Stimulated activated CD8-positive, alpha-beta memory T cell treated with anti-CD3 and anti-CD28 coated beads, Interleukin-2, amount 100 ng/mL, for 1 hour (primary cell): ENCODE measurements at regions not wholly inside any gene's neighbourhood (a gene's known extent, or its start where the extent isn't known, plus 50 kb on each side); places are given as distances from the start of the nearest gene placed in this dataset.
"Not testable (repeated sequence)": the region's sequence is repeated elsewhere in the genome, so short reads cannot be mapped to it uniquely, and the experiment has no call there.

Experiments
- DNase-seq, 2 donors: peaks; one replicate each; pipeline ENCODE4 v3.0.0-alpha.2; 2020; ENCODE audit warnings: low read depth in 2 of 2

- no peak for DNase-seq
Observed at GRCh38 chr18:78784861-78785260, 194.8 kb upstream of the SALL3 start.

GRCh38 chr18:78785706-78786105, 193.9 kb upstream of the SALL3 start:
- DNase-seq, result no peak

GRCh38 chr18:78786776-78787175, 192.8 kb upstream of the SALL3 start:
- no peak for DNase-seq

- DNase-seq, result no peak
Observed at GRCh38 chr18:78787751-78788150, 191.9 kb upstream of the SALL3 start.

- DNase-seq, result no peak
Observed at GRCh38 chr18:78788161-78788560, 191.5 kb upstream of the SALL3 start.

DNA sequence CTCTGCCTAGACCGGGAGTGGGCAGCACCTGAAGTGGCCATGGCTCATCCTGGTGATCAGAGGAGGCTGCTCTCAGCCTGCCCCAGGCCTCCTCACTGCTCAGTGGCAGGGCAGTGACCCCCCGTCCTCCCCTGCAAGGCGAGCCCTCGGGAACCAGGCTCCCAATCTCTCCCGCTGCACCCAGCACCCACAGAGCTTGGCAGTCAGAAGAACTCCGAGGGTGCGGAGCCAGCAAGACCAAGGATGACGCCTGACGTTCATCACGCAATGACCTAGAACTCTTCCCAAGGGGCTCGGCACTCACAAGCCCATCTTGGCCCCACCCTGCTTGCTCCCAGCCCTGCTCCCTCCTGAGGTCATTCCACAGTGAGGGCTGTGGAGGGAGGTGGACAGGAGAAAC, 189.8 kb upstream of the SALL3 start:
- no peak for DNase-seq

GRCh38 chr18:78790511-78790910, 189.1 kb upstream of the SALL3 start:
- no peak for DNase-seq

DNA sequence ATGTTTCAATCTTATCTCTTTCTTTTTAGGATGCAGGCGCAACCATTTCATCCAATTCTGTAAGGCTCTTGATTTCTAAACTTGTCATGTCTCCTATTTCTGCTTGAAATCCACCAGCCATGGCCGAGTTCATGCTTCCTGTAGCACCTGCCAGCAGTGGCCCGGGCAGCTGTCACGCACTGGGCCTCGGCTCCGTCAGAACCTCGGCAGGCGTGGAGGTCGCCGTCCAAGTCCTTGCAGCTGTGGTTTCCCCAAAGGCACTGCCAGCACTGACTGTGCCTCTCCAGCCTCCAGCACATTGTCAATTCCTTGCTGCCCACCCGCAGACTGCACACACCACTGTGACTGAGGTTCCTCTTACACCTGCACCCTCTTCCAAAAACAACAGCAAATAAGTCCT, 188.7 kb upstream of the SALL3 start:
- DNase-seq, result no peak

- DNase-seq, result no peak
Observed at GRCh38 chr18:78792094-78792493, 187.5 kb upstream of the SALL3 start.

GRCh38 chr18:78792736-78793135, 186.9 kb upstream of the SALL3 start:
- no peak for DNase-seq

DNA sequence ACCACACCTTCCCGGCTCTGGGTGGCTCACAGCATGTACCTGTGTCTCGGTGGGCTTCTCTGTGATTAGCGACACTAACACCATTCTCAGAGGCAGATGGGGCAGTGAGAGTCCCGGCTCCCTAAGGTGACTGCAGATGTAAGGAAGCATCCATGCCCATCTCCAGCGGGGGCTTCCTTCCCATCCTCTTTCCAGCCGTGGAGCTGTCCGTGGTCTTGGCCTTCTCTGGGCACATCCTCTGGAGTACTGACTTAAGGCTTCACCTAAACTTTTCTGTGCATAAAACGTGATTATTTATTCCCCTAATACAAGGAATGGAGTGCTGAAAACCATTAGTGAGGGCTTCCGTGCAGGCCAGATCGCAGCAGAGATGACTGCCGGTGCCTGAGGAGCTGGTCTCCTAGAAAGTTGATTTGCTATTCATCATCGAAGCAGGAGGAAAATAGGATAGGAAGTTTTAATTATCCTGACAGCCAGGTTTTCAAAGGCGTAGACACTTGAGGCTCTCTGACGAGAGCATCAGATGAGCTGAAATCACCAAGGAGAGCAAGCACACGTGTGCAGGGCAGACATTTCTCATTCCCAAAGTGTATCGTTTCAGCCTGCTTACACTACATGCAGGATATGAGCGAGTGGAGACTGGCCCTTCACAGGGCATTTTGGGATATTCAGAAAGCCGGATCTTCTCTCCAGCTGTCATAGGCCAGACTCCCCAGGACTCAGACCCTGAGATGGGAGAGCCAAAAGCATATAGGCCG, 186.1 kb upstream of the SALL3 start:
- no peak for DNase-seq

- DNase-seq, result no peak
Observed at GRCh38 chr18:78794071-78794430, 185.6 kb upstream of the SALL3 start.

- no peak for DNase-seq
Observed at GRCh38 chr18:78796693-78797455, 182.7 kb upstream of the SALL3 start.

DNA sequence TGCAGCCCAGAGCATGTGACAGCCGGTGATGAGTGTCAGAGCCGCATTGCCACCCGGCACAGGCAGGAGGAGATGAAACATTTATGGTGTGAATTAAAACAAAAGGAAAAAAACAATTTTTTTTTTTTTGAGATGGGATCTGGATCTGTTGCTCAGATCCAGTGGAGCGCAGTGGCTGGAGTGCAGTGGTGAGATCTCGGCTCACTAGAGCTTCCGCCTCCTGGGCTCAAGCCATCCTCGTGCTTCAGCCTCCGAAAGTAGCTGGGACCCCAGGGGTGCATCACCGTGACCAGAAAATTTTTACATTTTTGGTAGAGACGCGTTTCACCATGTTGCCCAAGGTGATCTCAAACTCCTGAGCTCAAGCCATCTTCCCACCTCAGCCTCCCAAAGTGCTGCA, 182.1 kb upstream of the SALL3 start:
- DNase-seq, result no peak

- no peak for DNase-seq
Observed at GRCh38 chr18:78798402-78799175, 181.0 kb upstream of the SALL3 start.

GRCh38 chr18:78799382-78800089, 180.1 kb upstream of the SALL3 start:
- DNase-seq, result no peak

DNA sequence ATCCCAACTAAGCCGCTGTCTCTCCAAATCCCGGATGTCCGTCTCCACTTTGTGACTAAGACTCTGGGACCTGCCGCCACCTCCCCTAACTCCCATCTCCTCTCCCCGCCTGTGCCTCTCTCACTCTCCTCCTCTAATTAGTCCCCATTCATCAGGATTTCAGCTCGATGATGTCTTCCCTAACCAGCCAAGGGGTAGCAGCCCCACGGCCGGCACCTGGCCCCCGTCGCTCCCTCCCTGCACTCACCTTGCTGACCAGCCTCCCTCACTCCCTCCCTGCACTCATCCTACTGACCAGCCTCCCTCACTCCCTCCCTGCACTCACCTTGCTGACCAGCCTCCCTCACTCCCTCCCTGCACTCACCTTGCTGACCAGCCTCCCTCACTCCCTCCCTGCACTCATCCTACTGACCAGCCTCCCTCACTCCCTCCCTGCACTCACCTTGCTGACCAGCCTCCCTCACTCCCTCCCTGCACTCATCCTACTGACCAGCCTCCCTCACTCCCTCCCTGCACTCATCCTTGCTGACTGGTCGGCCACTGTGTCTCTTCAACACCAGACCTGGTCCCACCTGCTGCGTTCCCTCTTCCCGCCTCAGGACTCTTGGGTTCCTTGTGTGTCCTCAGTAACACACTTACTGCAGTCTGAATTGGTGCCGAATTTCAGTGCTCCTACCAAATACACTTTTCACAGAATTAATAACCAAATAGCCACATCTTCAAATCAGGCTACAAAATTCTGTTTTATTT, 179.3 kb upstream of the SALL3 start:
- DNase-seq, result not testable (repeated sequence)

DNA sequence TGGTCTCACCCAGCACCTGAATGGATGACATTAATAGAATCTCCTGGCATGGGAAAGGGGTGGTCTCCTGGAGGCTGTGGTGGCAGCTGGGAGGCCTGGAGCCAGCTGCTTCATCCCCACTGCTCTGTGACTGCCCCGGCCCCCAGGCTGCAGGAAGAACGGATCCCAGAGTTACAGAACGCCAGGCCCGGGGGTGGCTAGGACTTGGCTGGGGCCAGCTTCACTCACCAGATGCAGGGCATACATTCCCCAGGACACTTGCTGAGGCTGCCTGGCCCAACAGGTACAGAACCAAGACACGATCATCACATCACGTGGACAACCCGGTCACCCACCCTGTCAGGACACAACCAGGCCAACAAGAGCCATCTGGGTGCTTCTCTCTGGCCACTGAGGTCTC, 178.6 kb upstream of the SALL3 start:
- DNase-seq, result no peak

GRCh38 chr18:78803104-78803503, 176.5 kb upstream of the SALL3 start:
- DNase-seq, result no peak

DNA sequence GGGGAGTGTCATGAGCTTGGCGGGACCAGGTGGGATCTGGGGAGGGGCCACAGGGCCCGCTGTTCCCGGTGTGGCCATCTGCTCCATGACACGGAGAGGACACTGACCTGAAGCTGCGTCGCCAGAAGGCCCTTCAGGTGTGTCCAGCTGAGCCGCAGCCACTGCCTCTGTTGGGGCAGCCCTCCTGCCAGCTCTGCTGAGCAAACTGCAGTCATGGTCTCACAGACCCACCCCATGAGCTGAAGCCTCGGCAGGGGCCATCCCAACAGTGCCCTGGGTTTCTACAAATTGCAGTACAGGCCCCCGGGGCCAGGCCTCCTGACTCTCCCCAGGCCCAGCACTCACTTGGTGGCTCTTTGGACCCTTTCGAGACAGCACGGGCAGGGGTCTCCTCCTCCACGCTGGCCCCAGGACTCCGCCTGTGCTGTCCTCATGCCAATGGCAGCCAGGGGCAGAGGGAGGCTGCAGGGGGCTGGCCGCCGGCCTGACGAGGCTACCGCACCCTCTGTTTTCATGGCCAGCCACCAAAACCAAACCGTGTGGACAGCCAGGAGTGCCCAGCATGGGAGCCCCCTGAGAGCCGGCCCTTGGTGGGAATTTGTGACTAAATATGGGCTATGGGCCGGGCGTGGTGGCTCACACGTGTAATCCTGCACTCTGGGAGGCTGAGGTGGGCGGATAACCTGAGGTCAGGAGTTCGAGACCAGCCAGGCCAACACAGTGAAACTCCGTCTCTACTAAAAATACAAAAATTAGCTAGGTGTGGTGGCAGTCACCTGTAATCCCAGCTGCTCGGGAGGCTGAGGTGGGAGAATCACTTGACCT, 175.2 kb upstream of the SALL3 start:
- no peak for DNase-seq
